H1 (cell line): ENCODE measurements at regions not wholly inside any gene's neighbourhood (a gene's known extent, or its start where the extent isn't known, plus 50 kb on each side); places are given as distances from the start of the nearest gene placed in this dataset.

Experiments used
- CTCF ChIA-PET: fragments of 300-600 bp; sonication (Branson Sonifier 250); formaldehyde crosslinking; loops from one replicate; lab custom pipeline; 2021; ENCODE audit not compliant: partially characterized antibody; lab: Charles Lee
- POLR2A ChIA-PET: fragments of 300-600 bp; sonication (Branson Sonifier 250); formaldehyde crosslinking; loops from one replicate; lab custom pipeline; 2021; ENCODE audit warnings: inconsistent platforms; ENCODE audit not compliant: partially characterized antibody; lab: Charles Lee
- DNase-seq, 2 experiments: peaks; one replicate each; pipeline versions ENCODE4 v3.0.0 to v3.0.0-alpha.2; 2010 to 2022; ENCODE audit warnings: low spot score in 2 of 2, low read depth in 1 of 2, mixed read lengths in 1 of 2
- FAIRE-seq: peaks from 2 replicates; lab custom pipeline; 2011; peaks lifted over from hg19 to GRCh38; lab: Jason Lieb, UNC
- H2AFZ ChIP-seq: 2 replicates; pipeline ENCODE4 v1.8.1; 2012; ENCODE audit warnings: low read length, inconsistent platforms
- H2AK5ac ChIP-seq: 2 replicates; pipeline ENCODE4 v1.6.1; 2013; ENCODE audit warnings: low read depth, low read length
- H2BK120ac ChIP-seq: replicated peaks from 2 replicates; pipeline ENCODE3; 2013; ENCODE audit warnings: low read depth, low read length, inconsistent platforms
- H2BK12ac ChIP-seq: 2 replicates; pipeline ENCODE4 v1.6.1; 2013; ENCODE audit warnings: low read depth, low read length
- H2BK15ac ChIP-seq: 2 replicates; pipeline ENCODE4 v1.6.1; 2013; ENCODE audit warnings: low read length
- H2BK20ac ChIP-seq: 2 replicates; pipeline ENCODE4 v1.6.1; 2013; ENCODE audit warnings: low read length
- H2BK5ac ChIP-seq: 2 replicates; pipeline ENCODE4 v1.6.1; 2013; ENCODE audit warnings: low read depth, low read length
- H3K14ac ChIP-seq: 2 replicates; pipeline ENCODE4 v1.6.1; 2013; ENCODE audit warnings: inconsistent platforms; ENCODE audit not compliant: insufficient read length
- H3K18ac ChIP-seq: 2 replicates; pipeline ENCODE4 v1.6.1; 2013; ENCODE audit warnings: low read length; ENCODE audit errors: extremely low read depth
- H3K23ac ChIP-seq: 2 replicates; pipeline ENCODE4 v1.6.1; 2013; ENCODE audit warnings: inconsistent platforms; ENCODE audit not compliant: insufficient read length
- H3K23me2 ChIP-seq: 2 replicates; pipeline ENCODE4 v1.6.1; 2013; ENCODE audit warnings: low read depth, low read length
- H3K27ac ChIP-seq: 2 replicates; pipeline ENCODE4 v1.6.1; 2011; ENCODE audit warnings: low read depth, low read length, inconsistent platforms
- H3K27me3 ChIP-seq, 4 experiments: replicated peaks in 1 of 4; 1 replicate in 1 of 4; 2 replicates in 3 of 4; pipeline versions ENCODE4 v1.6.1 to v1.8.1; 2011 to 2013; ENCODE audit warnings: low read length in 3 of 4, mild to moderate bottlenecking in 3 of 4, inconsistent platforms in 2 of 4, mixed read lengths in 2 of 4, moderate library complexity in 1 of 4; ENCODE audit not compliant: control insufficient read depth in 3 of 4, insufficient read depth in 3 of 4; ENCODE audit errors: extremely low read depth in 1 of 4
- H3K36me3 ChIP-seq, 4 experiments: 2 replicates each; pipeline versions ENCODE4 v1.6.1 to v1.8.1; 2011 to 2013; ENCODE audit warnings: mild to moderate bottlenecking in 4 of 4, low read length in 3 of 4, moderate library complexity in 2 of 4, control low read depth in 1 of 4, inconsistent platforms in 1 of 4; ENCODE audit not compliant: insufficient read depth in 4 of 4, control insufficient read depth in 2 of 4
- H3K4ac ChIP-seq: replicated peaks from 2 replicates; pipeline ENCODE3; 2013; ENCODE audit warnings: low read length, low read depth, mixed read lengths, inconsistent platforms; ENCODE audit not compliant: insufficient read length
- H3K4me1 ChIP-seq, 4 experiments: replicated peaks in 1 of 4; 1 replicate in 1 of 4; 2 replicates in 3 of 4; pipeline versions ENCODE4 v1.6.1 to v1.8.1; 2011 to 2013; ENCODE audit warnings: low read length in 3 of 4, inconsistent platforms in 2 of 4, mixed read lengths in 1 of 4; ENCODE audit not compliant: insufficient read depth in 4 of 4, control insufficient read depth in 3 of 4
- H3K4me2 ChIP-seq, 2 experiments: 2 replicates each; pipeline versions ENCODE4 v1.6.1 to v1.8.1; 2011 to 2013; ENCODE audit warnings: low read depth in 2 of 2, low read length in 2 of 2, control low read depth in 1 of 2, inconsistent platforms in 1 of 2, mild to moderate bottlenecking in 1 of 2; ENCODE audit not compliant: insufficient read depth in 1 of 2
- H3K4me3 ChIP-seq, 4 experiments: fragments of 200-600, 300-600 bp in 1 of 4; sonication (generic), shearing (Covaris generic), sonication (Bioruptor Twin) in 1 of 4; 2 replicates each; pipeline versions ENCODE4 v1.5.1 to v1.8.1; 2011 to 2016; ENCODE audit warnings: low read length in 4 of 4, low read depth in 3 of 4, control low read depth in 2 of 4, inconsistent platforms in 2 of 4, mild to moderate bottlenecking in 2 of 4, mixed read lengths in 1 of 4, moderate library complexity in 1 of 4; ENCODE audit not compliant: insufficient read depth in 2 of 4; ENCODE audit errors: extremely low read depth in 1 of 4
- H3K56ac ChIP-seq: replicated peaks from 2 replicates; pipeline ENCODE3; 2013; ENCODE audit warnings: low read depth, mild to moderate bottlenecking, mixed read lengths, low read length, inconsistent platforms; ENCODE audit not compliant: insufficient read length
- H3K79me1 ChIP-seq: 2 replicates; pipeline ENCODE4 v1.6.1; 2013; ENCODE audit warnings: low read depth, low read length, control low read depth
- H3K79me2 ChIP-seq, 2 experiments: 2 replicates each; pipeline versions ENCODE4 v1.6.1 to v1.8.1; 2012 to 2013; ENCODE audit warnings: low read length in 2 of 2, mild to moderate bottlenecking in 2 of 2, inconsistent platforms in 1 of 2; ENCODE audit not compliant: insufficient read depth in 2 of 2, control insufficient read depth in 1 of 2
- H3K9ac ChIP-seq, 4 experiments: replicated peaks in 1 of 4; 1 replicate in 1 of 4; 2 replicates in 3 of 4; pipeline versions ENCODE4 v1.6.1 to v1.8.1; 2011 to 2013; ENCODE audit warnings: low read depth in 3 of 4, low read length in 3 of 4, control low read depth in 2 of 4, mild to moderate bottlenecking in 2 of 4, moderate library complexity in 2 of 4, inconsistent platforms in 1 of 4; ENCODE audit errors: extremely low read depth in 1 of 4
- H3K9me3 ChIP-seq, 2 experiments: 2 replicates each; pipeline versions ENCODE4 v1.6.1 to v1.8.1; 2012 to 2013; ENCODE audit warnings: mild to moderate bottlenecking in 2 of 2, moderate library complexity in 2 of 2, control low read depth in 1 of 2, inconsistent platforms in 1 of 2, low read depth in 1 of 2, low read length in 1 of 2, mixed read lengths in 1 of 2; ENCODE audit not compliant: insufficient read depth in 2 of 2
- H4K20me1 ChIP-seq, 2 experiments: replicated peaks in 1 of 2; 2 replicates each; pipeline versions ENCODE3 to v1.8.1; 2011 to 2013; ENCODE audit warnings: inconsistent platforms in 2 of 2, low read length in 2 of 2, mild to moderate bottlenecking in 1 of 2; ENCODE audit not compliant: insufficient read depth in 2 of 2, control insufficient read depth in 1 of 2
- H4K5ac ChIP-seq: 2 replicates; pipeline ENCODE4 v1.6.1; 2013; ENCODE audit warnings: low read length, low read depth, mixed read lengths, inconsistent platforms; ENCODE audit not compliant: insufficient read length
- H4K8ac ChIP-seq: 2 replicates; pipeline ENCODE4 v1.8.0; 2013; ENCODE audit warnings: mild to moderate bottlenecking, moderate library complexity, low read length, inconsistent platforms; ENCODE audit not compliant: insufficient read depth; ENCODE audit errors: extremely low read depth
- H4K91ac ChIP-seq: replicated peaks from 2 replicates; pipeline ENCODE3; 2013; ENCODE audit warnings: low read length, mixed read lengths, inconsistent platforms; ENCODE audit not compliant: insufficient read length
- ASH2L ChIP-seq: fragments of 200-600, 300-600 bp; sonication (generic); IDR thresholded peaks from one replicate; pipeline ENCODE4 v1.7.1; 2017; ENCODE audit warnings: low read length
- HDAC6 ChIP-seq: IDR thresholded peaks from one replicate; pipeline ENCODE4 v1.7.1; 2012; ENCODE audit warnings: low read depth, mild to moderate bottlenecking, inconsistent platforms, low read length, moderate library complexity
- NANOG ChIP-seq: IDR thresholded peaks from 2 replicates; pipeline ENCODE4 v1.6.1; 2011; ENCODE audit warnings: low read length, low read depth, mild to moderate bottlenecking, inconsistent platforms; ENCODE audit not compliant: insufficient read depth, poor library complexity, severe bottlenecking
- POU5F1 ChIP-seq: IDR thresholded peaks from 2 replicates; pipeline ENCODE4 v1.6.1; 2011; ENCODE audit warnings: low read depth, mild to moderate bottlenecking, low read length, moderate library complexity
- SIRT6 ChIP-seq: IDR thresholded peaks from one replicate; pipeline ENCODE4 v1.7.1; 2012; ENCODE audit warnings: low read length, inconsistent platforms
- TAF7 ChIP-seq: optimal IDR thresholded peaks from 2 replicates; pipeline ENCODE3; 2011; ENCODE audit warnings: low read depth, mild to moderate bottlenecking, inconsistent platforms, low read length, moderate library complexity, borderline replicate concordance
- ZNF274 ChIP-seq: IDR thresholded peaks from 2 replicates; pipeline ENCODE4 v1.7.0; 2012; ENCODE audit warnings: low read length, borderline replicate concordance; ENCODE audit errors: extremely low read depth
- WGBS, 2 experiments: shearing (Covaris generic) in 1 of 2; methylation state at CpG; one replicate each; pipeline versions ENCODE4 v1.1.6 to v1.1.7; 2013 to 2015; ENCODE audit warnings: low lambda C conversion rate in 2 of 2, mixed read lengths in 2 of 2, inconsistent platforms in 1 of 2, low coverage in 1 of 2, missing lambda C conversion rate in 1 of 2; ENCODE audit not compliant: insufficient replicate concordance in 2 of 2, insufficient coverage in 1 of 2, insufficient read length in 1 of 2; ENCODE audit errors: extremely low coverage in 1 of 2, missing lambda C conversion rate in 1 of 2; 5-methylcytosine and 5-hydroxymethylcytosine counted together
- TF ChIP-seq, protein P1 (sequence below): IDR thresholded peaks from 2 replicates; pipeline ENCODE4 v1.6.1; 2011; ENCODE audit warnings: low read depth, mild to moderate bottlenecking, low read length; ENCODE audit not compliant: insufficient read depth

DNA sequence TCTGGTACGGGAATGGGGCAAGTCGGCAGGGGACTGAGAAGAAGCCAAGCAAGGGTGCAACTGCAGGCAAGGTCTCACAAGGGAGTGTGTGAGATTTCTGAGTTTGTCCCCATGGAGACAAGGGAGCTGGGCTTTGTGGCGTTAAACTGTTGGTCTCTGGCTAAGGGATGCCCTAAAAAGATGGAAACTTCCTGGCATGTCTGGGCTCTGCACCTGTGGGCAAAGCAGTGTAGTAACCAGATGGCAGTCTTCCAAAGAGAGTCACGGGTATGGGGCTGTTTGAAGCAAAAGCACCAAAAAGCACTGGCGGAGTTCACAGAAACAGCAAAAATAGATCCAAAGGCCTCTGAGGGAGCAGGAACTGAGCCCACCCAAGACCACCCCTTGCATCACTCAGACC, 104.8 kb upstream of the SLC44A3 start:
- Histone ChIP-seq H3K36me3 (no peaks in the 10 kb centered on the region), H3K79me1 (no peaks in the 10 kb centered on the region), H3K4me1 (peaks cover 0 to 11% (median 3%) of the 10 kb centered on the region in 4 experiments; a peak in 2 of 7 replicates), H2AK5ac (no peak overlapping the region), H2BK20ac (no peak overlapping the region), H3K23me2 (no peaks in the 10 kb centered on the region), H3K27ac (no peak overlapping the region), H4K5ac (no peak overlapping the region), H3K4ac (no peak overlapping the region), H3K79me2 (no peaks in the 10 kb centered on the region), H3K9me3 (no peaks in the 10 kb centered on the region), H2AFZ (no peak overlapping the region), H3K27me3 (no peaks in the 10 kb centered on the region), H3K4me2 (no peak overlapping the region), H4K8ac (no peak overlapping the region), H2BK120ac (no peak overlapping the region), H4K91ac (no peak overlapping the region), H3K18ac (no peak overlapping the region), H2BK12ac (no peak overlapping the region; the same call in 1 of the 2 replicates), H3K23ac (no peak overlapping the region), H2BK15ac (no peak overlapping the region), H3K4me3 (no peak overlapping the region), H3K9ac (no peak overlapping the region), H4K20me1 (no peaks in the 10 kb centered on the region), H2BK5ac (no peak overlapping the region), H3K14ac (no peak overlapping the region), H3K56ac (no peak overlapping the region)
- WGBS, 2 experiments: 92% methylated on average over 5 of the region's 5 CpGs; no CpG with 5 or more reads in 1 of the 2 experiments
- TF ChIP-seq SIRT6: no peak
- TF ChIP-seq ASH2L: no peak
- TF ChIP-seq ZNF274: no peak
- TF ChIP-seq, protein P1, sequence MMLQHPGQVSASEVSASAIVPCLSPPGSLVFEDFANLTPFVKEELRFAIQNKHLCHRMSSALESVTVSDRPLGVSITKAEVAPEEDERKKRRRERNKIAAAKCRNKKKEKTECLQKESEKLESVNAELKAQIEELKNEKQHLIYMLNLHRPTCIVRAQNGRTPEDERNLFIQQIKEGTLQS: no peak
- no peak for TF ChIP-seq POU5F1
- no peak for TF ChIP-seq TAF7
- no peak for TF ChIP-seq HDAC6
- no peak for TF ChIP-seq NANOG
- ChIA-PET POLR2A (no interaction called here), CTCF (interaction anchor here (1.0 to 3.5 kb wide), 7 partner anchors 8 to 197 kb away, joined by 3 to 20 read pairs (median 4); no protein-coding TSS in a partner anchor)
- FAIRE-seq (no peak), DNase-seq (no peak)
